DND-41 (cell line): ENCODE measurements at regions not wholly inside any gene's neighbourhood (a gene's known extent, or its start where the extent isn't known, plus 50 kb on each side); places are given as distances from the start of the nearest gene placed in this dataset.

Experiments used
- ATAC-seq: fragments of 200-7000 bp; cut with Tn5 transposase; 3 replicates; pipeline ENCODE4 v1.9.1; 2021; ENCODE audit warnings: low read depth; ENCODE audit not compliant: insufficient read depth
- DNase-seq: peaks from one replicate; pipeline ENCODE4 v3.0.0-alpha.2; 2020
- H2AFZ ChIP-seq: 2 replicates; pipeline ENCODE4 v1.6.0; 2012; ENCODE audit warnings: low read depth, low read length
- H3K27ac ChIP-seq: 2 replicates; pipeline ENCODE4 v1.5.1; 2012; ENCODE audit warnings: low read length, inconsistent platforms
- H3K27me3 ChIP-seq: fragments of 200-600 bp; sonication (generic); 2 replicates; pipeline ENCODE4 v1.6.0; 2012; ENCODE audit warnings: low read length, mild to moderate bottlenecking, inconsistent platforms; ENCODE audit not compliant: insufficient read depth, poor library complexity
- H3K36me3 ChIP-seq: 2 replicates; pipeline ENCODE4 v1.5.1; 2012; ENCODE audit warnings: low read length, inconsistent platforms; ENCODE audit not compliant: insufficient read depth
- H3K4me1 ChIP-seq: 2 replicates; pipeline ENCODE4 v1.5.1; 2012; ENCODE audit warnings: mild to moderate bottlenecking, low read length; ENCODE audit not compliant: insufficient read depth
- H3K4me2 ChIP-seq: 2 replicates; pipeline ENCODE4 v1.6.0; 2012; ENCODE audit warnings: mild to moderate bottlenecking, moderate library complexity, low read length, inconsistent platforms; ENCODE audit not compliant: insufficient read depth
- H3K4me3 ChIP-seq, 2 experiments: fragments of 200-600 bp in 1 of 2; shearing (Covaris generic) in 1 of 2; 2 replicates each; pipeline ENCODE4 v1.5.1; 2012 to 2016; ENCODE audit warnings: inconsistent platforms in 2 of 2, low read length in 2 of 2, mild to moderate bottlenecking in 2 of 2, low read depth in 1 of 2, moderate library complexity in 1 of 2
- H3K79me2 ChIP-seq: 2 replicates; pipeline ENCODE4 v1.6.0; 2012; ENCODE audit warnings: low read length, inconsistent platforms; ENCODE audit not compliant: insufficient read depth
- H3K9ac ChIP-seq: 2 replicates; pipeline ENCODE4 v1.6.0; 2012; ENCODE audit warnings: low read depth, mild to moderate bottlenecking, inconsistent platforms, low read length, moderate library complexity
- H3K9me3 ChIP-seq: 2 replicates; pipeline ENCODE4 v1.5.1; 2012; ENCODE audit warnings: low read length, moderate library complexity, mild to moderate bottlenecking, inconsistent platforms; ENCODE audit not compliant: insufficient read depth, severe bottlenecking
- H4K20me1 ChIP-seq: 2 replicates; pipeline ENCODE4 v1.6.0; 2012; ENCODE audit warnings: low read length; ENCODE audit not compliant: insufficient read depth
- EZH2 ChIP-seq: IDR thresholded peaks from 3 replicates; pipeline ENCODE4 v1.6.1; 2012; ENCODE audit warnings: borderline replicate concordance, low read depth, mild to moderate bottlenecking, moderate library complexity, low read length, inconsistent platforms; ENCODE audit not compliant: severe bottlenecking
- TF ChIP-seq, protein P1 (sequence below): IDR thresholded peaks from 2 replicates; pipeline ENCODE4 v1.5.1; 2012; ENCODE audit warnings: borderline replicate concordance, low read length, moderate library complexity, mild to moderate bottlenecking; ENCODE audit not compliant: poor library complexity, severe bottlenecking; ENCODE audit errors: extremely low read depth

DNA sequence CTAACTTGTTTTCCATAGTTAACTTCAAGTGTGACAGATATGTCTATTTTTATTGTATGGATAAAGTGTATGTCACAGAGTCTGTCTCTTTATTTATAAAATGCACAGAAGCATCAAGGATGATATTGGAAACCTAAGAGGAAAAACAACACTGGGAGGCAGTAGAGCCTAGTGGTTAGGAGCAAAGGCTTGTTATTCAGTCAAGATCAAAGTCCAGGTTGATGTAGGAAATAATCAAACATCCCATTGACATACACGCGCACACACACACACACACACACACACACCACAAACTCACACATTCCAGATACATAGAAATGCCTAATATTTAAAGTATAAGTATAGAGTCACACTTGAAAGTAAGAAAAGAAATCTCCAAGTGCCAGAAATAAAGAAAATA is 206.8 kb downstream of the CHRDL1 start:
- no peak for ATAC-seq

DNA sequence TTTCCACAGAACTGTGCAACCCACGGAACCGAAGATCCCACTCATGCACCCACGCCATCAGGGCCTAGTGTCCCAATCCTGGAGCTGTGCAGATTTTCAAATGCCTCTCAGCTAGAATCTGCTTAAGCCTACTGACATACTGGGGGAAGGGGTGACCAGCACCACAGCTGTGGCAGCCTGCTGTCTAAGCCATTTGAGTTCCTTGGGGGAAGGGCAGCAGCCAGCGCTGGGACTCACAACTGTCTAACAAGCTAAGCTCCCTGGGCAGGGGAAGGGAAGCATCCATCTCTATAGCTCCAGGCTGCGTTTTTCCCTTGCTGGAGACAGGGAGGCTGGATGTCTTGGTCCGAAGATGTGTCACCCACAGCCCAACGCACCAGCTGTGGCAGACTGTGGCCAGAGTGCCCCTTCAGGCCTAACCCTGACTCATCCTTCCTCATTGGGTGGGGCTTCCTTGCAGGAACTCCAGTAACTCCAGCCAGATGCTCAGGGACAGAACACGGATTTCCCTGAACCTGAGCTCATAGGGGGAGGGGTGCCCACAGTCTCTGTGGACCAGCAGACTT is 194.8 kb downstream of the CHRDL1 start:
- H3K4me1 ChIP-seq = no peaks in the 10 kb centered on the region
- H3K4me2 ChIP-seq = no peak overlapping the region
- no peak overlapping the region for H3K27ac ChIP-seq
- TF ChIP-seq, protein P1, sequence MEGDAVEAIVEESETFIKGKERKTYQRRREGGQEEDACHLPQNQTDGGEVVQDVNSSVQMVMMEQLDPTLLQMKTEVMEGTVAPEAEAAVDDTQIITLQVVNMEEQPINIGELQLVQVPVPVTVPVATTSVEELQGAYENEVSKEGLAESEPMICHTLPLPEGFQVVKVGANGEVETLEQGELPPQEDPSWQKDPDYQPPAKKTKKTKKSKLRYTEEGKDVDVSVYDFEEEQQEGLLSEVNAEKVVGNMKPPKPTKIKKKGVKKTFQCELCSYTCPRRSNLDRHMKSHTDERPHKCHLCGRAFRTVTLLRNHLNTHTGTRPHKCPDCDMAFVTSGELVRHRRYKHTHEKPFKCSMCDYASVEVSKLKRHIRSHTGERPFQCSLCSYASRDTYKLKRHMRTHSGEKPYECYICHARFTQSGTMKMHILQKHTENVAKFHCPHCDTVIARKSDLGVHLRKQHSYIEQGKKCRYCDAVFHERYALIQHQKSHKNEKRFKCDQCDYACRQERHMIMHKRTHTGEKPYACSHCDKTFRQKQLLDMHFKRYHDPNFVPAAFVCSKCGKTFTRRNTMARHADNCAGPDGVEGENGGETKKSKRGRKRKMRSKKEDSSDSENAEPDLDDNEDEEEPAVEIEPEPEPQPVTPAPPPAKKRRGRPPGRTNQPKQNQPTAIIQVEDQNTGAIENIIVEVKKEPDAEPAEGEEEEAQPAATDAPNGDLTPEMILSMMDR = no peak
- TF ChIP-seq EZH2 = no peak
- no peak overlapping the region for H2AFZ ChIP-seq
- no peaks in the 10 kb centered on the region for H3K79me2 ChIP-seq
- no peaks in the 10 kb centered on the region for H4K20me1 ChIP-seq
- H3K27me3 ChIP-seq = no peaks in the 10 kb centered on the region
- no peak for DNase-seq
- ATAC-seq = no peak
- no peak overlapping the region for H3K4me3 ChIP-seq
- H3K9me3 ChIP-seq = no peaks in the 10 kb centered on the region
- no peak overlapping the region for H3K9ac ChIP-seq
- H3K36me3 ChIP-seq = no peaks in the 10 kb centered on the region

More for the DNA sequence above, 206.8 kb downstream of the CHRDL1 start:
- Histone ChIP-seq H2AFZ (no peak overlapping the region), H3K4me2 (no peak overlapping the region), H3K79me2 (no peaks in the 10 kb centered on the region), H3K9me3 (no peaks in the 10 kb centered on the region), H3K27me3 (no peaks in the 10 kb centered on the region), H3K4me3 (no peak overlapping the region), H3K27ac (no peak overlapping the region), H3K9ac (no peak overlapping the region), H4K20me1 (no peaks in the 10 kb centered on the region), H3K4me1 (no peaks in the 10 kb centered on the region), H3K36me3 (no peaks in the 10 kb centered on the region)
- DNase-seq = no peak
- no peak for TF ChIP-seq EZH2
- TF ChIP-seq, protein P1 = no peak

DNA sequence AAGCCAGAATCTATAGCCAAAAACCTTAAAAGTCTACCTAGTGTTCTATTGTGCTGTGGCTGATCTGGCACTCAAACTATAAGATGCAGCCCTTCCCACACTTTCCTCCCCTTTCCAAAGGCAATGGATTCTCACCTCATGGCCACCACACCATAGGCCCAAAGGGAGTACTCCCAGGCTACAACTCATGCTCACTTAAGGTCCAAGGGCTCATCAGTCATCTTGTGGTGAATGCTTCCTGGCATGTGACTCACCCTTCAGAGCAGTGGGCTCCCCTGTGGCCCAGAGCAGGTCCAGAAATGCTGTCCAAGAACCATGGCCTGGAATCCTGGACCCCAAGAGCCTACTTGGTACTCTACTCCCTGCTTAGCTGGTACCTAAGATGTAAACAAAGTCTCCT is 181.0 kb downstream of the CHRDL1 start:
- no peak overlapping the region for H2AFZ ChIP-seq
- H3K4me2 ChIP-seq = no peak overlapping the region
- TF ChIP-seq, protein P1 = no peak
- TF ChIP-seq EZH2 = no peak
- H3K27ac ChIP-seq = no peak overlapping the region
- H3K9ac ChIP-seq = no peak overlapping the region
- no peak for DNase-seq
- no peaks in the 10 kb centered on the region for H3K27me3 ChIP-seq
- ATAC-seq = no peak
- no peaks in the 10 kb centered on the region for H3K9me3 ChIP-seq
- H3K79me2 ChIP-seq = no peaks in the 10 kb centered on the region
- no peaks in the 10 kb centered on the region for H4K20me1 ChIP-seq
- no peak overlapping the region for H3K4me3 ChIP-seq
- no peaks in the 10 kb centered on the region for H3K4me1 ChIP-seq
- H3K36me3 ChIP-seq = no peaks in the 10 kb centered on the region
